ENCODE measurements at regions not wholly inside any gene's neighbourhood (a gene's known extent, or its start where the extent isn't known, plus 50 kb on each side); places are given as distances from the start of the nearest gene placed in this dataset.

GRCh38 chr9:87139099-87139730 lies 191.9 kb upstream of the GAS1 start:
- no peaks in the 10 kb centered on the region for H3K79me2 ChIP-seq (ENCODE audit: low read length)
- H3K4me1 ChIP-seq (ENCODE audit: insufficient read depth, low read length): no peaks in the 10 kb centered on the region
- no peak for TF ChIP-seq EZH2 (IDR thresholded peaks at IDR 0.05; ENCODE audit: low read length, unreplicated experiment)
- no peak for TF ChIP-seq EZH2phosphoT487 (IDR thresholded peaks at IDR 0.05; ENCODE audit: borderline replicate concordance, low read length)
- TF ChIP-seq CTCF (conservative IDR thresholded peaks at IDR 0.05; ENCODE audit: low read depth, low read length): no peak
- intact Hi-C loops (cut with micrococcal nuclease): no loop called here
- H3K4me2 ChIP-seq (ENCODE audit: low read length): no peak overlapping the region
- ChIA-PET POLR2A (ENCODE audit: unreplicated experiment) (no interaction called here), CTCF (no interaction called here)
- no peaks in the 10 kb centered on the region for H3K9me2 ChIP-seq (replicated peaks; ENCODE audit: low read length)
- ATAC-seq (no peak), DNase-seq (no peak)
- H2AFZ ChIP-seq (ENCODE audit: low read length): no peak overlapping the region
- H3K9me3 ChIP-seq (ENCODE audit: low read length): no peaks in the 10 kb centered on the region
- no peak overlapping the region for H3K4me3 ChIP-seq (ENCODE audit: low read length)
- H3K36me3 ChIP-seq (ENCODE audit: low read depth, low read length): no peaks in the 10 kb centered on the region
- no peaks in the 10 kb centered on the region for H3F3A ChIP-seq (ENCODE audit: low read length, unreplicated experiment)
- H3K9ac ChIP-seq (ENCODE audit: low read length): no peak overlapping the region
- H3K27ac ChIP-seq (ENCODE audit: low read length): no peak overlapping the region
- H4K20me1 ChIP-seq (ENCODE audit: low read length): no peaks in the 10 kb centered on the region
- H3K27me3 ChIP-seq (ENCODE audit: low read length): no peaks in the 10 kb centered on the region
- no TSS peak for BruUV-seq (replicated peaks)

- ATAC-seq (no peak), DNase-seq (no peak)
- H3K27me3 ChIP-seq (ENCODE audit: low read length): no peaks in the 10 kb centered on the region
- no peak overlapping the region for H3K4me3 ChIP-seq (ENCODE audit: low read length)
- TF ChIP-seq CTCF (conservative IDR thresholded peaks at IDR 0.05; ENCODE audit: low read depth, low read length) (no peak), EZH2 (IDR thresholded peaks at IDR 0.05; ENCODE audit: low read length, unreplicated experiment) (no peak), EZH2phosphoT487 (IDR thresholded peaks at IDR 0.05; ENCODE audit: borderline replicate concordance, low read length) (no peak)
- no peak overlapping the region for H3K9ac ChIP-seq (ENCODE audit: low read length)
- no peaks in the 10 kb centered on the region for H3K79me2 ChIP-seq (ENCODE audit: low read length)
- intact Hi-C loops (cut with micrococcal nuclease): no loop called here
- ChIA-PET POLR2A (ENCODE audit: unreplicated experiment) (no interaction called here), CTCF (no interaction called here)
- no peaks in the 10 kb centered on the region for H3K9me2 ChIP-seq (replicated peaks; ENCODE audit: low read length)
- no peaks in the 10 kb centered on the region for H3K36me3 ChIP-seq (ENCODE audit: low read depth, low read length)
- BruUV-seq (replicated peaks): no TSS peak
- no peaks in the 10 kb centered on the region for H3F3A ChIP-seq (ENCODE audit: low read length, unreplicated experiment)
- no peaks in the 10 kb centered on the region for H3K9me3 ChIP-seq (ENCODE audit: low read length)
- no peak overlapping the region for H3K4me2 ChIP-seq (ENCODE audit: low read length)
- no peaks in the 10 kb centered on the region for H4K20me1 ChIP-seq (ENCODE audit: low read length)
- no peak overlapping the region for H3K27ac ChIP-seq (ENCODE audit: low read length)
- no peaks in the 10 kb centered on the region for H3K4me1 ChIP-seq (ENCODE audit: insufficient read depth, low read length)
- no peak overlapping the region for H2AFZ ChIP-seq (ENCODE audit: low read length)
Observed at GRCh38 chr9:87140142-87140541, 192.8 kb upstream of the GAS1 start.

- Histone ChIP-seq H3K36me3 (ENCODE audit: low read depth, low read length) (no peaks in the 10 kb centered on the region), H3K9me2 (replicated peaks; ENCODE audit: low read length) (no peaks in the 10 kb centered on the region), H3K4me2 (ENCODE audit: low read length) (no peak overlapping the region), H3K4me3 (ENCODE audit: low read length) (no peak overlapping the region), H3F3A (ENCODE audit: low read length, unreplicated experiment) (no peaks in the 10 kb centered on the region), H3K9me3 (ENCODE audit: low read length) (no peaks in the 10 kb centered on the region), H3K27ac (ENCODE audit: low read length) (no peak overlapping the region), H3K79me2 (ENCODE audit: low read length) (no peaks in the 10 kb centered on the region), H3K27me3 (ENCODE audit: low read length) (no peaks in the 10 kb centered on the region), H2AFZ (ENCODE audit: low read length) (no peak overlapping the region), H3K9ac (ENCODE audit: low read length) (no peak overlapping the region), H4K20me1 (ENCODE audit: low read length) (no peaks in the 10 kb centered on the region), H3K4me1 (ENCODE audit: insufficient read depth, low read length) (no peaks in the 10 kb centered on the region)
- ChIA-PET CTCF (no interaction called here), POLR2A (ENCODE audit: unreplicated experiment) (no interaction called here)
- DNase-seq: peak; percentile 3
- BruUV-seq (replicated peaks): no TSS peak
- TF ChIP-seq EZH2 (IDR thresholded peaks at IDR 0.05; ENCODE audit: low read length, unreplicated experiment) (no peak), CTCF (conservative IDR thresholded peaks at IDR 0.05; ENCODE audit: low read depth, low read length) (no peak)
- intact Hi-C loops (cut with micrococcal nuclease): no loop called here
- no peak for ATAC-seq
Observed at GRCh38 chr9:87140605-87141109, 193.4 kb upstream of the GAS1 start.

Data from PC-3 (cell line).